Neural progenitor cell (in vitro differentiated cells): ENCODE measurements at regions not wholly inside any gene's neighbourhood (a gene's known extent, or its start where the extent isn't known, plus 50 kb on each side); places are given as distances from the start of the nearest gene placed in this dataset.

Source experiments
- DNase-seq: peaks from one replicate; pipeline ENCODE4 v3.0.0-alpha.2; 2016; ENCODE audit warnings: low spot score
- H2AFZ ChIP-seq: fragments of 200-600 bp; sonication (generic); replicated peaks from 2 replicates; pipeline ENCODE4 v1.6.1; 2016; ENCODE audit warnings: antibody characterized with exemption
- H3F3A ChIP-seq: fragments of 200-600 bp; sonication (generic); 2 replicates; pipeline ENCODE4 v1.6.1; 2016; ENCODE audit warnings: antibody characterized with exemption, low read depth
- H3K27ac ChIP-seq: fragments of 200-600 bp; sonication (generic); 2 replicates; pipeline ENCODE4 v1.5.1; 2016; ENCODE audit warnings: mild to moderate bottlenecking
- H3K27me3 ChIP-seq: fragments of 200-600 bp; sonication (generic); 2 replicates; pipeline ENCODE4 v1.6.1; 2016; ENCODE audit warnings: mild to moderate bottlenecking, moderate library complexity
- H3K36me3 ChIP-seq: fragments of 200-600 bp; sonication (generic); 2 replicates; pipeline ENCODE4 v1.5.1; 2016
- H3K4me1 ChIP-seq: fragments of 200-600 bp; sonication (generic); 2 replicates; pipeline ENCODE4 v1.6.1; 2016; ENCODE audit warnings: mixed run types
- H3K4me2 ChIP-seq: fragments of 200-600 bp; sonication (generic); 2 replicates; pipeline ENCODE4 v1.6.1; 2016
- H3K4me3 ChIP-seq: fragments of 200-600 bp; sonication (generic); 2 replicates; pipeline ENCODE4 v1.5.1; 2016
- H3K79me2 ChIP-seq: fragments of 200-600 bp; sonication (generic); 2 replicates; pipeline ENCODE4 v1.6.1; 2016; ENCODE audit warnings: low read depth
- H3K9ac ChIP-seq: fragments of 200-600 bp; sonication (generic); 2 replicates; pipeline ENCODE4 v1.6.1; 2016
- H3K9me3 ChIP-seq: fragments of 200-600 bp; sonication (generic); 2 replicates; pipeline ENCODE4 v1.5.1; 2016; ENCODE audit warnings: low read depth
- H4K20me1 ChIP-seq: fragments of 200-600 bp; sonication (generic); 2 replicates; pipeline ENCODE4 v1.6.1; 2016; ENCODE audit warnings: low read depth
- H3K27ac Mint-ChIP-seq: 3 replicates; pipeline ENCODE4 v1.8.0; 2021; ENCODE audit warnings: mixed read lengths
- H3K27me3 Mint-ChIP-seq: 2 replicates; pipeline ENCODE4 v1.8.0; 2022; ENCODE audit warnings: low read depth, mild to moderate bottlenecking, inconsistent platforms, moderate library complexity, mixed read lengths; ENCODE audit not compliant: insufficient read depth
- H3K36me3 Mint-ChIP-seq: 3 replicates; pipeline ENCODE4 v1.8.0; 2021; ENCODE audit warnings: mixed read lengths
- H3K4me1 Mint-ChIP-seq: 3 replicates; pipeline ENCODE4 v1.8.0; 2021; ENCODE audit warnings: mixed read lengths
- H3K4me3 Mint-ChIP-seq: 3 replicates; pipeline ENCODE4 v1.8.0; 2021; ENCODE audit warnings: mild to moderate bottlenecking, moderate library complexity, mixed read lengths
- H3K9me3 Mint-ChIP-seq: 3 replicates; pipeline ENCODE4 v1.8.0; 2020; ENCODE audit warnings: mixed read lengths
- CTCF ChIP-seq: fragments of 200-600 bp; sonication (generic); IDR thresholded peaks from 2 replicates; pipeline ENCODE4 v1.5.1; 2017; ENCODE audit warnings: antibody characterized with exemption, mild to moderate bottlenecking
- EZH2 ChIP-seq: fragments of 200-600 bp; sonication (generic); IDR thresholded peaks from 2 replicates; pipeline ENCODE4 v1.6.1; 2017; ENCODE audit warnings: antibody characterized with exemption, mild to moderate bottlenecking, moderate library complexity
- EZH2phosphoT487 ChIP-seq: fragments of 200-600 bp; sonication (generic); IDR thresholded peaks from 2 replicates; pipeline ENCODE4 v1.6.1; 2017; ENCODE audit warnings: antibody characterized with exemption

- peaks cover 25% of the 10 kb centered on the region for H3K4me1 Mint-ChIP-seq
- H3K27ac ChIP-seq: no peak overlapping the region
- H3K27me3 Mint-ChIP-seq: no peaks in the 10 kb centered on the region
- no peak overlapping the region for H3K9ac ChIP-seq
- no peaks in the 10 kb centered on the region for H3K9me3 Mint-ChIP-seq
- no peaks in the 10 kb centered on the region for H3K27me3 ChIP-seq
- no peaks in the 10 kb centered on the region for H3K36me3 Mint-ChIP-seq
- no peaks in the 10 kb centered on the region for H3K9me3 ChIP-seq
- DNase-seq: no peak
- no peaks in the 10 kb centered on the region for H3K4me1 ChIP-seq
- H2AFZ ChIP-seq: no peak overlapping the region
- no peak overlapping the region for H3K27ac Mint-ChIP-seq
- no peaks in the 10 kb centered on the region for H3F3A ChIP-seq
- TF ChIP-seq EZH2 (no peak), CTCF (no peak), EZH2phosphoT487 (no peak)
- no peak overlapping the region for H3K4me3 Mint-ChIP-seq
- no peak overlapping the region for H3K4me2 ChIP-seq
- no peak overlapping the region for H3K4me3 ChIP-seq
- no peaks in the 10 kb centered on the region for H4K20me1 ChIP-seq
- H3K36me3 ChIP-seq: no peaks in the 10 kb centered on the region
- no peaks in the 10 kb centered on the region for H3K79me2 ChIP-seq
These were observed 74.0 kb upstream of the PELI1 start for GRCh38 chr2:64218137-64218802.

GRCh38 chr2:64219149-64219548 is 74.9 kb upstream of the PELI1 start:
- TF ChIP-seq EZH2phosphoT487 (no peak), CTCF (no peak), EZH2 (no peak)
- H3K36me3 ChIP-seq: no peaks in the 10 kb centered on the region
- H3K4me1 ChIP-seq: no peaks in the 10 kb centered on the region
- H3F3A ChIP-seq: no peaks in the 10 kb centered on the region
- Mint-ChIP-seq H3K27me3 (no peaks in the 10 kb centered on the region), H3K9me3 (no peaks in the 10 kb centered on the region), H3K27ac (no peak overlapping the region), H3K4me1 (peaks cover 23% of the 10 kb centered on the region), H3K4me3 (no peak overlapping the region), H3K36me3 (no peaks in the 10 kb centered on the region)
- H3K4me3 ChIP-seq: no peak overlapping the region
- H3K27me3 ChIP-seq: no peaks in the 10 kb centered on the region
- no peaks in the 10 kb centered on the region for H3K9me3 ChIP-seq
- no peaks in the 10 kb centered on the region for H3K79me2 ChIP-seq
- no peak overlapping the region for H3K27ac ChIP-seq
- no peak for DNase-seq
- H3K9ac ChIP-seq: no peak overlapping the region
- no peak overlapping the region for H3K4me2 ChIP-seq
- no peaks in the 10 kb centered on the region for H4K20me1 ChIP-seq
- H2AFZ ChIP-seq: no peak overlapping the region

GRCh38 chr2:64220265-64220664 is 76.0 kb upstream of the PELI1 start:
- TF ChIP-seq CTCF (no peak), EZH2phosphoT487 (no peak), EZH2 (no peak)
- Histone ChIP-seq H3K9me3 (no peaks in the 10 kb centered on the region), H3K4me3 (no peak overlapping the region), H3K9ac (no peak overlapping the region), H3K4me1 (no peaks in the 10 kb centered on the region), H3K4me2 (no peak overlapping the region), H3K27me3 (no peaks in the 10 kb centered on the region), H3K27ac (no peak overlapping the region), H3F3A (no peaks in the 10 kb centered on the region), H4K20me1 (no peaks in the 10 kb centered on the region), H3K79me2 (no peaks in the 10 kb centered on the region), H3K36me3 (no peaks in the 10 kb centered on the region), H2AFZ (no peak overlapping the region)
- Mint-ChIP-seq H3K36me3 (no peaks in the 10 kb centered on the region), H3K4me3 (no peak overlapping the region), H3K9me3 (no peaks in the 10 kb centered on the region), H3K27me3 (peaks cover 3% of the 10 kb centered on the region), H3K4me1 (peaks cover 18% of the 10 kb centered on the region), H3K27ac (no peak overlapping the region)
- no peak for DNase-seq
